ENCODE measurements at regions not wholly inside any gene's neighbourhood (a gene's known extent, or its start where the extent isn't known, plus 50 kb on each side); places are given as distances from the start of the nearest gene placed in this dataset.
A peak's percentile ranks its signal among the peaks of the same experiment; 100 is the strongest.

- no peak for DNase-seq
These were observed 202.1 kb downstream of the NXNL2 start for GRCh38 chr9:88737031-88737430.

DNA sequence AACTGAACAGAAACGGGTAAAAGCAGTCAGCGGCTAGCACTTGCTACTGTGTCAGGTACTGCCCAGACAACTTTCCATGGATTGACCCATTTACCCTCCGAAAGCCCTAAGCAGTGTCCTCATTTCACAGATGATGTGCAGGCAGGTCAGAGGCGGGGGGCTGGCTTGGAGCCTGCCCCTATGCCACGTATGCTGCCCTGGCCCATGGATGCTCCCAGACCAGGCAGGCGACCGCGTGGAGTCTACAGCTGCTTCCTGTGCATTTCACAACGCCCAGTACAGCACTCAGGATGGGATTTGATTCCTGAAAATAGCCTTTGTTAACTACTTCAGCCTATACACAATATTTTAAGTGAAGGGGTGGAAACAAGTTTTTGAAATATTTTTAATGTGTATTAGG is 202.9 kb downstream of the NXNL2 start:
- DNase-seq = no peak

- DNase-seq = no peak
These were observed 203.7 kb downstream of the NXNL2 start for GRCh38 chr9:88738709-88739108.

GRCh38 chr9:88739373-88739772 is 204.4 kb downstream of the NXNL2 start:
- no peak for DNase-seq

GRCh38 chr9:88740844-88741243 is 205.9 kb downstream of the NXNL2 start:
- DNase-seq = no peak

DNA sequence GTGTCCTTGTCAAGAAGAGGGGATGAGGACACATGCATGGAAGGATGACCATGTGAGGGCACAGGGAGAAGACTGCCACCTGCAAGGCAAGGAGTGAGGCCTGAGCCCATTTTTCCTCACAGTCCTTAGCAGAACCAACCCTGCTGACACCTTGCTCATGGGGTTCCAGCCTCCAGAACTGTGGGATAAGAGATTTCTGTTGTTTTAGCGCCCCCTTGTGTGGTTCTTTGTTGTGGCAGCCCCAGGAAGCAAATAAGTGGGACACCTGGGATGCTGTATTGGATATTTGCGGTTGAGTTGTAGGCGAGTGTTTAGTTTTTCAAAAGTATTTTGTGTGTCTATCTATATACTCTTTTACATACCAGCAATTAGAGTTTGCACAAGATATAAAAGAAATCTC is 206.4 kb downstream of the NXNL2 start:
- no peak for DNase-seq

GRCh38 chr9:88742483-88742882 is 207.5 kb downstream of the NXNL2 start:
- DNase-seq = no peak

DNA sequence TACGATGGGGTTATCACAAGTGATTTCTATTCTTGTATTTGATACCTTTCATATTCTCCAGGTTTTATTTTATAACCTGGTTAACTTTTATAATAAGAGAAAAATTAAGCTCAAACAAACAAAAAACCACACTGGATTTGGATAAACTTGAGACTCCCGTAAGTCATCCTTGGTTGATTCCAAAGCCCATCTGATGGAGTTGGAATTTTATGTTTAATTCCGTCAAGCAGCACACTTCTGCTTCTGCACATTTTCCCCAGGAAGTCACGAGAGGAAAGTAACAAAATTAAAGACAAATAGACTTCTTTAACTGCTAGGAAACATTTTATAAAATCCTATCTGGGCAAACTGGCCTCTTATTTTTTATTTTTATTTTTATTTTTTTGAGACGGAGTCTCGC is 207.9 kb downstream of the NXNL2 start:
- DNase-seq = no peak

- no peak for DNase-seq
These were observed 210.5 kb downstream of the NXNL2 start for GRCh38 chr9:88745276-88746001.

GRCh38 chr9:88746029-88746742 is 211.2 kb downstream of the NXNL2 start:
- DNase-seq = no peak

DNA sequence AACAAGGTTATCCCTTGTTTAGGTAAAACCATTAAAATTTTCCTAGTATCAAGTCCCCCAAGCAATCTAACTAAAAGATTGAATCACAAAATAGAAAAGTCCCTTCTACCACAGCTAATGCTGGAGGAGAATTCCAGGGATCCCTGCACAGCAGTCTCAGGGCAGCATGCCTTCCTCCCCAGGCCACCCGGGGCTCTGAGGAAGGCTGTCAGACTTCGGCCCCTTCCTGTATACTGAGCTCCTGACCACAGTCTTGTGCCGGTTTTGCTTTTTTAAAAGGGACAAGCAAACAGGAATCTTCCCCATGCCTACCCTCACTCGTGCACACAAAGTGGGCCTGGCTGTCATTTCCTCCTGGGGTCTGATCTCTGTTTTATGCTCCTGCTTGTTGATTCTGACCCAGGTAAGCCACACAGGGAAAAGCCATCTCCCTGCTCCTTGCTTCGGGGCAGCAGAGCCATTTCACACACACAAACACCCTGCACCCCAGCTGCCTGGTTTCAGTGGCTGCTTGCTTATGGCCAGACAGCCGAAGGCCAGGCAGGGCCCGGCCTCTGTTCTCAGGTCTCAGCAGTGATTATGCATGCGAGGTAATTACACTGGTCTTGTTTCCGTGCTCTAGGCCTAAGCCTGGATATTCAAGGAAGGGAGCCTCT is 211.9 kb downstream of the NXNL2 start:
- no peak for DNase-seq

DNA sequence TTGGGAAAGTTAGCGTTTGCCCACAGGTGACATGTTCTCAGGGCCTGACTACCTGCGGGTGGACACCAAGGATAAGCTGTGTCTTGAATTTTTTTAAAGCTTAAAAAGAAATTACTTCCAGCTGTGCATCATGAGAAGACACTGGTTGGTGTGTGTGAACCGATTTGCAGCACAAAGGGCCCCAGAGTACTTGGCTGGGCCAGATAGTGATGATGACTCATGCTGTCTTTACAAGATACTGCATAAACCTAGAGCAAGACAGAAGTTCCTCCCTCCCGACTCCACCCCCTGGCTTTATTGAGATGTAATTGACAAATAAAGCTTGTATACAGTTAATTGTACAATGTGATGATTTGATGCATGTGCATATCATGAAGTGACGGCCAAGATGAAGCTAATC is 212.8 kb downstream of the NXNL2 start:
- DNase-seq = no peak

DNA sequence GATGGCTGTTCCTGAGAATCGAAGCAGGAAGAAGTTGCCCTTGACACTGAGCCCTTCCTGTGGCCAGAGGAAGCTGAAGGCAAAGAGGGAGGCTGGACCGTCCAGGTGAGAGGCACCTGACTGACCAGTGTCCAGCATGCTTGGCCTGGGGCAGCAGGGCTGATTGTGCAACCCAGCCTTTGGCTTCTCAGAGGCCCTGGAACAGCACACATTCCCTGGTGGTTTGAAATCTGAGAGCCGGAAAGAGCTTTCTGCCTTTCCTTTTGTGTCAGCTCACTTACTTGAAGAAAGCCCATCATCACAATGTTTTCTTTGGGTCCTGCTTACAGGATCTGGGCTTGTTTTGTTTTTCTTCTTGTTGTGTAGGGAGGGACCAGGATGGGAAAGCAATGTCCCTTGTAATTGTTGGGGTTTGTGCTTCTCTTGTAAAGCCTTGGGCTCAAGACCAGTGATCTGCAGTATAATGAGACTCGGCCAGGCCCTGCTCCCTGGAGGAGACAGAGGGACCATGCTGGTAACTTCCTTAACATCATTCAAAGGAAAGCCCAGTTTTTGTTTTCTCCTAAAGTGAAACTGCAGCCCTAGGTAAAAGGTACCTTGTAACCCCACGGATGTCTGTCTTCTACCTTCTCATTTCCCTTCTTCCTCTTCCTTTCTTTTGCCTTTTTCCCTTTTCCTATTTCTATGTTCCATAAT is 213.7 kb downstream of the NXNL2 start:
- DNase-seq = no peak

GRCh38 chr9:88749420-88749819 is 214.4 kb downstream of the NXNL2 start:
- DNase-seq = no peak

DNA sequence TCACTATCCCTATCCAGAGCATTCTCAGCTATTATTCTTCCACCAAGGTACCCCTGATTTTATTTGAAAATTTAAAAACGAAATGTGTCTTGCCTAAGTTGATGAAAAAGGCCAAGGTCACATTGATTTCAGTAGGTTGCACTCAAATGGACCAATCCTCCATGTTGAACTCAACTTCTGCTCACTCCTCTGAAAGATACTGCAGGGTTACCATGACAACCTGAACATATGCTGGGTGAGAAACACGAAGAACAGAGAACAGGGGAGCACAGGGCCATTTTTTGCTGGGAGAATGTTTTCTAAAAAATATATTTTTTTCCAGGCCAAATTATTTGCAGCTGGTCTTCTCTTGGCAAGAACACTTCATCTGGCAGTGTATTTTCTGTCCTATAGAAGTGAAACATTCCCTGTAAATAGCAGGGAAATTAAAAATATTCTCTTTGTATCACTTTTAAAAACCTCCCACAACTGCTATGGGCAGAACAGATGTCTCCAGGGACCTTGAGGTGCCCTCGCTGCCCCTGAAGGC is 215.9 kb downstream of the NXNL2 start:
- DNase-seq = no peak

DNA sequence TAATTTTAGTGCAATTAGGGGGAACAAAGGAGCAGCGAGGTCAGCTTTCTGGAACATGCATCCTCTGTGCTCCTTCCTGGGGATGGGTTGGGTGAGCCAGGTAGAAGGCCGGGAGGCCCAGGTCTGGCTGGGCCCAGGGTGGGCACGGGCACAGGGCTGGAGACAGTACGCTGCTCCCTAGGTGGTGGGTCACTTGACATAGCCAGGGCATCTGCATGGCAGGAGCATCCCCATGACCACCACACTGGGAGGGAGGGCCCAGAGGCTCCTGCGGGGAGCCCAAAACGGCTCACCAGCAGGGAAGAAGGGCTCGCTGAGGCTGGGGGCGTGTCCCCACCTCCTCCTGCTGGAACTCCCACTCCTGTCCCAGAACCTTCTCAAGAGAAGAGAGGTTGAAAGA is 216.8 kb downstream of the NXNL2 start:
- DNase-seq = no peak

- DNase-seq = peak; percentile 75
These were observed 218.9 kb downstream of the NXNL2 start for GRCh38 chr9:88753691-88754367.

- DNase-seq = no peak
These were observed 219.5 kb downstream of the NXNL2 start for GRCh38 chr9:88754452-88754851.

- DNase-seq = no peak
These were observed 219.9 kb downstream of the NXNL2 start for GRCh38 chr9:88754886-88755285.

DNA sequence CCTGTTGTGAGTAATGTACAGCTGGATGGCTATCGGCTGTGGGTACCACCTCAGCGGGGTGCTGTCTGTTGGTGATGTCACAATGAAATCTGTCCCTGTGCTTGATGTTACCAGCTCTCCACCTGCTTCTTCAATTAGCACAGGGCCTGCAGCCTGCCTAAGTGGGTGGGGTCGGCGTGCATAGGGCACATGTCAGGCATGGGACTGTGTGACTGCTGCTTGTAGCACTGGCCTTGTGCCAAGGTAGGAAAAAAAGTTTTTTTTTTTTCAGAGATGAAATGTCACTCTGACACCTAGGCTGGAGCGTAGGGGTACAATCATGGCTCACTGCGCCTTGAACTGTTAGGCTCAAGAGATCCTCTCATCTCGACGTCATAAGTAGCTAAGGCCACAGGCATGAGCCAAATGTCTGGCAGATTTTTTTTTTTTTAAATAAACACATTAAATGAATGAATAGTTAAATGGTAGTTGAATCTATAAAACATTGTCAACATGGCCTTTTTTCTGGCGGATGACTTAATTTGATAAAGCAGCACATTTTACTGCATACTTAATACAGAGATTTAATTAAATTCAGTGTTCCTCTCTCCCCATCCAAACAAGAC is 222.5 kb downstream of the NXNL2 start:
- DNase-seq = no peak

DNA sequence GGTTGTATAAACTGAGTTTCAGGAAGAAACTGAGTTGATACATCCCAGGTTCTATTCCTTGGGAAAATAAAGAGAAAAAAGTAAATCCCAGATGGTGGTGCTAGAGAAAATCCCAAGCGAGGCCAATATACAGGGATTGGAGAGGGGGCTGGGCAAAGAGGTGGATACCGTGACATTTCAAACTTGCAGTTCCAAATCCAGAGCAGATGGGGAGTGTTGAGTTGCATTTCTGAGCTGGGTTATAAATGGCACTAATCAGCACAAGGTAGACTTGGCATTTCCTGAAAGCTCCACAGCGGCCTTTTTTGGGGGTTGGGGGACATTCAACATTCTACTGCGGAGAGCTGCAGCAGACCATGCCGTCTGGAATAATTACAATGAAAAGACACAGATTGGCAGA is 224.4 kb downstream of the NXNL2 start:
- DNase-seq = no peak
